ENCODE measurements at regions not wholly inside any gene's neighbourhood (a gene's known extent, or its start where the extent isn't known, plus 50 kb on each side); places are given as distances from the start of the nearest gene placed in this dataset.
"Not testable (repeated sequence)": the region's sequence is repeated elsewhere in the genome, so short reads cannot be mapped to it uniquely, and the experiment has no call there.

DNA sequence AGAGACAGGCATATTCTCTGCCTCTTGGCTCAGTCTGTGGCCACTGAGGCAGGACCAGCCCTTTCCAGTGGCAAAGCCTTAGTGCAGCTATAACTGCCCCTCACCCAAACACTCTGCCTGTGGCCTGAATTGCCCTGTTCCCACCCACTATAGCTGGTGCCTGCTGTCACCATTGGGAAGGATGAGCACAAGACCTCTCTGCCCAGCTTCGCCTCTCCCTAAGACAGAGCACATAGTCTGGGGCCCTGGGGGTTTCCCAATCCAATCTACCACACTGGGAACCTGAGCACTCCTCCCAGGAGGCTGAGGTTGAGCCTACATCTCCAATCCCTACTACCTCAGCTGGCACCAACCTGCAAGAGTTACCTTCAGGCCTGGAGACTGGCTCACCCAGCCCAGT is 670.4 kb downstream of the JRKL start:
- H3K4me3 ChIP-seq (ENCODE audit: low read depth, low read length) = no peak overlapping the region
- no peak for DNase-seq (ENCODE audit: low read depth)

DNA sequence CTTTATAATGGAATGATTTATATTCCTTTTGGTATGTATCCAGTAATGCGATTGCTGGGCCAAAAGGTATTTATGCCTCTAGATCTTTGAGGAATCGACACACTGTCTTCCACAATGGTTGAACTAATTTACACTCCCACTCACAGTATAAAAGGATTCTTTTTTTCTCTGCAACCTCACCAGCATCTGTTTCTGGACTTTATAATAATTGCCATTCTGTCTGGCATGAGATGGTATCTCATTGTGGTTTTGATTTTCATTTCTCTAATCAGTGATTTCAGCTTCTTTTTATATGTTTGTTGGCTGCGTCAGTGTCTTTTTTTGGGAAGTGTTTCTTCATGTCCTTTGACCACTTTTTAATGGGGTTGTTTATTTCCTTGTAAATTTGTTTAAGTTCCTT is 679.3 kb downstream of the JRKL start:
- H3K4me3 ChIP-seq (ENCODE audit: low read depth, low read length) = no peak overlapping the region
- no peak for DNase-seq (ENCODE audit: low read depth)

- H3K4me3 ChIP-seq (ENCODE audit: low read depth, low read length) = no peak overlapping the region
- DNase-seq (ENCODE audit: low read depth) = no peak
Measured at GRCh38 chr11:97072420-97072819, 682.6 kb downstream of the JRKL start.

DNA sequence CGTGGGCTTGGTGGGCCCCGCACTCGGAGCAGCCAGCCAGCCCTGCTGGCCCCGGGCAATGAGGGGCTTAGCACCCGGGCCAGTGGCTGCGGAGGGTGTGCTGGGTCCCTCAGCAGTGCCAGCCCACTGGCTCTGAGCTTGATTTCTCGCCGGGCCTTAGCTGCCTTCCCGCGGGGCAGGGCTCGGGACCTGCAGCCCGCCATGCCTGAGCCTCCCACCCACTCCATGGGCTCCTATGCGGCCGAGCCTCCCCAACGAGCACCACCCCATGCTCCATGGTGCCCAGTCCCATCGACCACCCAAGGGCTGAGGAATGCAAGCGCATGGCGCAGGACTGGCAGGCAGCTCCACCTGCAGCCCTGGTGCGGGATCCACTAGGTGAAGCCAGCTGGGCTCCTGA is 686.9 kb downstream of the JRKL start:
- not testable (repeated sequence) for DNase-seq (ENCODE audit: low read depth)

DNA sequence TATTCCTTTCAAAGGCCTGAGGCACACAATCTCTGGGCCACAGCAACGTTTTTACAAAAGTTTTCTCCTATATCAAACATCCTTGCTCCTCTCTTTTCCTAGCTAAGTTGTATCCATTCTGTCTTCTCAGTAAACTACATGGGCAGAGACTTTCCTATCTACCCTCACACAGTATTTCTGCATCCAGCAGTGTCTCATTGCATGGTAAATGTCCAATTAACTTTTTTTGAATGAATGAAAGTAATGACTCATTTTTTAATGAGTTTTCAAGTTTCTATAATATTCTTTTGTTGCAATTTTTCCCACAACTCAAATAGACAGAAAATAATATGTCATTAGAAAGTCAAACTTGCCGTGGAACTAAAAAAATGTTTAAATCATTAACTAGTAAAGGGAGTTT is 688.6 kb downstream of the JRKL start:
- DNase-seq (ENCODE audit: low read depth) = no peak
- H3K4me3 ChIP-seq (ENCODE audit: low read depth, low read length) = no peak overlapping the region

More for the DNA sequence above, 686.9 kb downstream of the JRKL start:
- not testable (repeated sequence) for H3K4me3 ChIP-seq (ENCODE audit: low read depth, low read length)

- H3K4me3 ChIP-seq (ENCODE audit: low read depth, low read length) = no peak overlapping the region
- DNase-seq (ENCODE audit: low read depth) = no peak
Measured at GRCh38 chr11:97079244-97079643, 689.4 kb downstream of the JRKL start.

GRCh38 chr11:97087419-97087818 is 697.6 kb downstream of the JRKL start:
- no peak for DNase-seq (ENCODE audit: low read depth)
- no peak overlapping the region for H3K4me3 ChIP-seq (ENCODE audit: low read depth, low read length)

GRCh38 chr11:97092823-97093222 is 703.0 kb downstream of the JRKL start:
- no peak for DNase-seq (ENCODE audit: low read depth)
- no peak overlapping the region for H3K4me3 ChIP-seq (ENCODE audit: low read depth, low read length)

- not testable (repeated sequence) for DNase-seq (ENCODE audit: low read depth); H3K4me3 ChIP-seq (ENCODE audit: low read depth, low read length)
Measured at GRCh38 chr11:97102180-97102579, 712.4 kb downstream of the JRKL start.

- no peak for DNase-seq (ENCODE audit: low read depth)
- H3K4me3 ChIP-seq (ENCODE audit: low read depth, low read length) = no peak overlapping the region
Measured at GRCh38 chr11:97107604-97108003, 717.8 kb downstream of the JRKL start.

- DNase-seq (ENCODE audit: low read depth) = no peak
- no peak overlapping the region for H3K4me3 ChIP-seq (ENCODE audit: low read depth, low read length)
Measured at GRCh38 chr11:97109078-97109477, 719.3 kb downstream of the JRKL start.

DNA sequence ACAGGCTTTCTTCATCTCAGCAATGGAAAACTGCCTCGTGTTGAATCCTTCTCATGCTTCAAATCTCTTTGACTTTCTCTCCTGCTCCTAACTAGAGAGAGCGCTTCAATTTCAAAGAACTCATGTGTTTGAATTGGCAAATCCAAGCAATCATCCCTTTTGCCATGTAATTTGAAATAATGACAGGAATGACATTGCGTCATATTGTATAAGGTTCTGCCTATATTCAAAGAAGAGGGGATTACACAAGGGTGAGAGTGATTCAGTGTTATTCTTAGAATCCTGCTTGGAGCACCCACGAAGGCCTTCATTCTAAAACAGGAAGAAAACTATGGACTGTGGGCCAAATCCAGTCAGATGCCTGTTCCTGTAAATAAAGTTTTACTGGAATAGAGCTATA is 720.6 kb downstream of the JRKL start:
- DNase-seq (ENCODE audit: low read depth) = peak; percentile 20
- H3K4me3 ChIP-seq (ENCODE audit: low read depth, low read length) = no peak overlapping the region

GRCh38 chr11:97111559-97111958 is 721.7 kb downstream of the JRKL start:
- no peak for DNase-seq (ENCODE audit: low read depth)
- H3K4me3 ChIP-seq (ENCODE audit: low read depth, low read length) = no peak overlapping the region

- H3K4me3 ChIP-seq (ENCODE audit: low read depth, low read length) = no peak overlapping the region
- DNase-seq (ENCODE audit: low read depth) = no peak
Measured at GRCh38 chr11:97118614-97119200, 728.9 kb downstream of the JRKL start.

GRCh38 chr11:97123237-97123636 is 733.4 kb downstream of the JRKL start:
- no peak for DNase-seq (ENCODE audit: low read depth)
- H3K4me3 ChIP-seq (ENCODE audit: low read depth, low read length) = no peak overlapping the region

GRCh38 chr11:97136067-97136466 is 746.3 kb downstream of the JRKL start:
- no peak overlapping the region for H3K4me3 ChIP-seq (ENCODE audit: low read depth, low read length)
- no peak for DNase-seq (ENCODE audit: low read depth)

DNA sequence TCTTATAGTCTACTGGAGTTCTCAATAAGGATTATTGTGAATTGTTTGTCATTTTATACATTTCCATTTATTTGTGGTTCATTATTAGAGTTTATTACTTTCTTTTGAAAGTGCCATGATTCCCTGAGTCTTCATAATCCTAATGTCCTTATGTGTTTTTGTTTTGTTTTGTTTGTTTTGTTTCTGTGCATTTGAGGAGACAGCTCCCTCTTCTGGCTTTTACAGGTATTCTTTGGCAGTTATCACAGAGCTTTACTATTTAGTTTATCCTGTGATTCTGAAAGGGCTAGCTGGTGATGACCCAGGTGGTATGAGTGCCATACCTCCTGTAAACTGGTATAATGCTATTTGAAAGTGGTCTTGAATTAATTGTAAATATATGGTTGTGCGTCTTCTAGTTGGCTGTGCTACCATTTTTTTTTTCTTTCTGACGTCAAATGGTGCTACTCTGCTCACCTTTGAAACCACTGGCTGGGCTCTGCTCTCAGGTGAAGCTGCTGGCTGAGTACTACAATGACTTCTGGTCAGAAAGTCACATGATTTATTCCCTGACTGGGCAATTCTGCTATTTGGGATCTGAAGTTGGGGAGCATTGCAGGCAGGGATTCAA is 751.2 kb downstream of the JRKL start:
- no peak for DNase-seq (ENCODE audit: low read depth)
- no peak overlapping the region for H3K4me3 ChIP-seq (ENCODE audit: low read depth, low read length)

DNA sequence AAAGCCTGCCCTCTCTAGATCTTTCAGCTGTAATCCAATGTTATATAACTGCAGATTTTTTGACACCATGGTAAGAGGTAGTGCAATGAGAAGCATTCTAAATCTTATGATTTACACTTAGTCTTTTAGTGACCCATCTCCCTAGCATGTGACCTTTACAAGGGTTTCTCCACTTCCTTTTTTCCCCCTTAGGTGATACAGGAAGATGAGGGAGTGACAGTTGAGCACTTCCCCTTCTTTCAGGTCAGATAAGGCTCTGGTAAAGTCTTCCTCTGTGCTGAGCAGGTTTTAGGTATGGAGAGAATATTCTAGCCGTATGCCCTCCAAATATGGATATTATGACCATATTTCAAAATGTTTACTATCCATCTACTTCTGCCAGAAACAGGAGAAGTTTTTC is 753.6 kb downstream of the JRKL start:
- no peak for DNase-seq (ENCODE audit: low read depth)
- no peak overlapping the region for H3K4me3 ChIP-seq (ENCODE audit: low read depth, low read length)

- no peak overlapping the region for H3K4me3 ChIP-seq (ENCODE audit: low read depth, low read length)
- no peak for DNase-seq (ENCODE audit: low read depth)
Measured at GRCh38 chr11:97149741-97150140, 759.9 kb downstream of the JRKL start.

GRCh38 chr11:97157221-97157740 is 767.5 kb downstream of the JRKL start:
- DNase-seq (ENCODE audit: low read depth) = no peak
- H3K4me3 ChIP-seq (ENCODE audit: low read depth, low read length) = no peak overlapping the region

DNA sequence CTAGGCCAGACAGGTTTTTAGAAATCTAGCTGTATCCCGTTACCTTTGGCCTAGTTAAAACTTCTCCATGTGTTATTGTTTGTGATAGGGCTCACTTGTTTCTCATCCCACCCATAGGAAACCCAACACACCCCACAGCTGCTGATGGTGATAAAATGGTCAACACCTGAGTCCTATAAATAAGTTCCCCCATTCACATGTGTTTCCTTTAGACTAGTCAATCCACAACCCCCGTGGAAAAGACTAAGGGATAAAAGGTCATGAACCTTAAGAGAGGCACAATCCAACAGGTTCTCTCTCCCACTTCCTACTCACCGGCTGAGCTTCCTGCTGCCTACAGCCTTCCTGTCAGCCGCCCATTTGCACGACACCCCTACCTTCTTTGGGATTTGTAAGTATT is 768.4 kb downstream of the JRKL start:
- no peak for DNase-seq (ENCODE audit: low read depth)
- H3K4me3 ChIP-seq (ENCODE audit: low read depth, low read length) = no peak overlapping the region
